LNCaP clone FGC (cell line): ENCODE measurements at regions not wholly inside any gene's neighbourhood (a gene's known extent, or its start where the extent isn't known, plus 50 kb on each side); places are given as distances from the start of the nearest gene placed in this dataset.

Experiments
- DNase-seq: peaks from one replicate; pipeline ENCODE4 v3.0.0-alpha.2; 2011; ENCODE audit warnings: low read depth
- H3K4me3 ChIP-seq: 2 replicates; pipeline ENCODE4 v1.5.1; 2011; ENCODE audit warnings: mild to moderate bottlenecking, low read depth, low read length, control low read depth
- CTCF ChIP-seq: IDR thresholded peaks from 2 replicates; pipeline ENCODE4 v1.5.1; 2012; ENCODE audit warnings: mild to moderate bottlenecking; ENCODE audit not compliant: control insufficient read depth, insufficient read depth; ENCODE audit errors: extremely low read depth

- H3K4me3 ChIP-seq, result no peak overlapping the region
- DNase-seq, result no peak
- TF ChIP-seq CTCF, result no peak
Observed at GRCh38 chr1:171422511-171422910, 62.8 kb upstream of the PRRC2C start.

DNA sequence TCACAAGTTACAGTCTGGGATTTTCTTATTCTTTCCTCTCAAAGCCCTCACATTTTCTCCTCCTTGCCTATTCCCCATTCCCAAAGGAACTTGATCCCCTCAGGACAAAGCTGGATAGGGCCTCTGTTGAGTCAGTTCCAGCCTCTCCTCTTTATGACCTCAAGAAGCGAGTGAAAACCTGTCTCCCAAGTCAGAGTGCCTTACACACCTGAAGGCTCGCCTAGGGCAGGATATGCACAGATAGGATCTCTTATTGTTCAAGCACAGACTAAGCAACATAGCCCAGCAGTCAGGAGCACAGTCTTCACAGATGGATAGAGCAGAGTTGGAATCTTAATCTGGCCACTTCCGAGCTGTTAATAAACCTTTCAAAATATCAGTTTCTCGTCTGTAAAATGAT lies 60.8 kb upstream of the PRRC2C start:
- no peak for DNase-seq

GRCh38 chr1:171426645-171427044 lies 58.7 kb upstream of the PRRC2C start:
- no peak for DNase-seq
- no peak overlapping the region for H3K4me3 ChIP-seq
- no peak for TF ChIP-seq CTCF

More for the DNA sequence above, 60.8 kb upstream of the PRRC2C start:
- no peak overlapping the region for H3K4me3 ChIP-seq
- no peak for TF ChIP-seq CTCF

- no peak for DNase-seq
- no peak for TF ChIP-seq CTCF
- no peak overlapping the region for H3K4me3 ChIP-seq
Observed at GRCh38 chr1:171427852-171428471, 57.4 kb upstream of the PRRC2C start.

DNA sequence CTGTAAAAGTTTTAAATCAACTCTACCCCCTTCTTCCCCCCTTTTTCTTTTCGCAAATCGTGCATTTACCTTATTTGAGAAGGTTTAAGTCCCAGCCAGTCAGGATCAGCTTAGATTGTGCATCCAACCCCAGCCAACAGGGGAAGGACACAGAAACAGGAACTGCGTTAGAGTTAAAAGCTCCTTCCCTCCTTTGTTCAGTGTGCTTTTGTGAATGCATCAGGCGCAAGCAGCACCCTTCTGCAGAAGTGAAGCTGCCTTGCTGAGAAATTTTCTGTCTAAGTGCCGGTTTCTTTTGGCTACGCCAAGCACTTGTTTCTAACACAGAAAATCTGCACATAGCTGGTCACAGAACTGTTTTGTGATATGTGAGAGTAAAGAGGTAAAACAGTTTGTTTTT lies 56.2 kb upstream of the PRRC2C start:
- no peak for TF ChIP-seq CTCF
- no peak overlapping the region for H3K4me3 ChIP-seq
- DNase-seq, result no peak

DNA sequence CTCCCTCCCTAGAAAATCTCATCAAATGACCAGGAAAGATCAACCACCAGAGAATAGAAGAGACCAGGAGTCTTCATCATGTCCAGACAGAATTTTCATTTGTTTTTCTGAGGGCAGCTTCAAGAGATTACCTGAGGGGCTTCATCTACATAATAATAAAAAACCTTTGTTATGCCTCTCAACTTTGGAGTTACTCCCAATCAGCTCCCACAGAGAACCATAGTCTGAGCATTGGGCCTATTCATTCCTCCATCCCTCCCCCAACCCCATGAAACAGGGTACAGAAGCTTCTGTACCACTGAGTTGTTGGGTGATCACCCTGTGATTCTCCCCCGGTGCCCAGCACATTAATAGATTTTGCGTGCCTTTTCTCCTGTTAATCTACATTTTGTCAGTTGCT lies 53.3 kb upstream of the PRRC2C start:
- DNase-seq, result no peak
- TF ChIP-seq CTCF, result no peak
- no peak overlapping the region for H3K4me3 ChIP-seq

DNA sequence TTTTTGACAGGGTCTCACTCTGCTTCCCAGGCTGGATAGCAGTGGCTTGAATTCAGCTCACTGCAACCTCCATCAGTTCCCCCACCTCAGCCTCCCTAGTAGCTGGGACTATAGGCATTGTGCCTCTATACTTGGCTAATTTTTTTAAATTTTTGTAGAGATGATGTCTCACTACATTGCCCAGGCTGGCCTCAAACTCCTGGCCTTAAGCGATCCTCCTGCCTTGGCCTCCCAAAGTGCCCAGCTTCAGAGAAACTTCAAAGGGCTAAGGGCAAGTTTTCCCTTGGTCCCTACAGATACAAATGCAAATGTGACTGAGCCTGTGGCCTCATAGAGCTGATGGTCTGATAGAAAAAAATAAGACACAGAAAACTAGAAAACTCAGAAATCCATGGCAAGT lies 52.9 kb upstream of the PRRC2C start:
- no peak for DNase-seq
- H3K4me3 ChIP-seq, result no peak overlapping the region
- TF ChIP-seq CTCF, result no peak
